Keratinocyte (primary cell): ENCODE measurements at regions not wholly inside any gene's neighbourhood (a gene's known extent, or its start where the extent isn't known, plus 50 kb on each side); places are given as distances from the start of the nearest gene placed in this dataset.

Experiments used
- DNase-seq: peaks from one replicate; pipeline ENCODE4 v3.0.0-alpha.2; 2011; ENCODE audit warnings: low read depth, missing footprints, low spot score
- FAIRE-seq: peaks from 2 replicates; lab custom pipeline; 2011; peaks lifted over from hg19 to GRCh38; lab: Jason Lieb, UNC
- H2AFZ ChIP-seq: 2 replicates; pipeline ENCODE4 v1.6.0; 2012; ENCODE audit warnings: low read length, control low read depth, inconsistent platforms; ENCODE audit not compliant: control insufficient read depth
- H3K27ac ChIP-seq: 2 replicates; pipeline ENCODE4 v1.5.1; 2011; ENCODE audit warnings: low read length; ENCODE audit not compliant: control insufficient read depth, insufficient read depth
- H3K27me3 ChIP-seq: 3 replicates; pipeline ENCODE4 v1.6.0; 2011; ENCODE audit warnings: low read length; ENCODE audit not compliant: control insufficient read depth, insufficient read depth; ENCODE audit errors: extremely low read depth
- H3K36me3 ChIP-seq, 2 experiments: 2 replicates in 1 of 2; 3 replicates in 1 of 2; pipeline ENCODE4 v1.5.1; 2011; ENCODE audit warnings: low read length in 2 of 2, mild to moderate bottlenecking in 1 of 2; ENCODE audit not compliant: control insufficient read depth in 2 of 2, insufficient read depth in 2 of 2; ENCODE audit errors: extremely low read depth in 1 of 2
- H3K4me1 ChIP-seq: 3 replicates; pipeline ENCODE4 v1.5.1; 2011; ENCODE audit warnings: low read length; ENCODE audit not compliant: control insufficient read depth, insufficient read depth; ENCODE audit errors: extremely low read depth
- H3K4me2 ChIP-seq: 3 replicates; pipeline ENCODE4 v1.6.0; 2011; ENCODE audit warnings: low read depth, low read length; ENCODE audit not compliant: control insufficient read depth, insufficient read depth; ENCODE audit errors: extremely low read depth
- H3K4me3 ChIP-seq, 3 experiments: fragments of 200-600 bp in 1 of 3; sonication (generic) in 1 of 3; 2 replicates in 2 of 3; 3 replicates in 1 of 3; pipeline ENCODE4 v1.5.1; 2011 to 2016; ENCODE audit warnings: low read length in 3 of 3, mild to moderate bottlenecking in 3 of 3, control low read depth in 2 of 3, inconsistent platforms in 1 of 3, low read depth in 1 of 3, mixed read lengths in 1 of 3, mixed run types in 1 of 3, moderate library complexity in 1 of 3; ENCODE audit not compliant: control insufficient read depth in 2 of 3, insufficient read depth in 2 of 3; ENCODE audit errors: extremely low read depth in 1 of 3
- H3K79me2 ChIP-seq: 2 replicates; pipeline ENCODE4 v1.6.0; 2012; ENCODE audit warnings: low read length; ENCODE audit not compliant: control insufficient read depth, insufficient read depth
- H3K9ac ChIP-seq: 3 replicates; pipeline ENCODE4 v1.6.0; 2011; ENCODE audit warnings: low read length; ENCODE audit not compliant: control insufficient read depth, insufficient read depth; ENCODE audit errors: extremely low read depth
- H3K9me1 ChIP-seq: 3 replicates; pipeline ENCODE4 v1.6.0; 2011; ENCODE audit warnings: low read length; ENCODE audit not compliant: control insufficient read depth, insufficient read depth; ENCODE audit errors: extremely low read depth
- H3K9me3 ChIP-seq: 2 replicates; pipeline ENCODE4 v1.5.1; 2012; ENCODE audit warnings: low read depth, low read length; ENCODE audit not compliant: control insufficient read depth
- H4K20me1 ChIP-seq: 3 replicates; pipeline ENCODE4 v1.6.0; 2011; ENCODE audit warnings: low read length; ENCODE audit not compliant: control insufficient read depth, insufficient read depth; ENCODE audit errors: extremely low read depth
- EZH2 ChIP-seq: IDR thresholded peaks from one replicate; pipeline ENCODE4 v1.6.1; 2012; ENCODE audit warnings: inconsistent platforms, mild to moderate bottlenecking, low read length, moderate library complexity
- dilution Hi-C: fragments of 300-500 bp; cut with MboI; formaldehyde crosslinking; loops from one replicate; pipeline ENCODE4 v1.7.0; 2020; ENCODE audit warnings: low sequenced_read_pairs; ENCODE audit not compliant: extremely low pct_ligation_motif_present
- TF ChIP-seq, protein P1 (sequence below), 3 experiments: IDR thresholded peaks in 1 of 3; conservative IDR thresholded peaks in 1 of 3; optimal IDR thresholded peaks in 1 of 3; 2 replicates in 2 of 3; 3 replicates in 1 of 3; pipeline versions ENCODE3 to v1.5.1; 2011; ENCODE audit warnings: low read length in 3 of 3, mild to moderate bottlenecking in 3 of 3, moderate library complexity in 2 of 3, control low read depth in 1 of 3, inconsistent platforms in 1 of 3; ENCODE audit not compliant: insufficient read depth in 2 of 3; ENCODE audit errors: extremely low read depth in 1 of 3

DNA sequence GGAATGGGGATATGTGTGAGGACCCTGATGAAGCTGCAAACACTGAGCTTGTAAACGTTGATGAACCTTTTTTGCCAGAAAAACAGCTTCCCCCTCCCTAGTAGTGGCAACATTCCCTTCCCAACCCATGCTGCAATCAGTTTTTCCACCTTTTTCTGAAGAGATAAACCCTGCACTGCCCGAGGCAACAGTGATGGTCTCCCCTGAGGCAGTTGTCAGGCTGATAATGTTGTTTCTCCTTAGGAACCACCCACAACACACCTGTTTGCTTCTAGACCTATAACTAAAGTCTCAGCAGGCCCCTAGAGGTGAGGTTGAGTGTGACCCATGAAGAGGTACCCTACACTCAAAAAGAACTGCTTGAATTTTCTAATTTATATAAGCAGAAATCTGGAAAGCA is 922.4 kb upstream of the ADGRL4 start:
- H3K79me2 ChIP-seq = no peaks in the 10 kb centered on the region
- H3K9ac ChIP-seq = no peak overlapping the region
- TF ChIP-seq, protein P1, sequence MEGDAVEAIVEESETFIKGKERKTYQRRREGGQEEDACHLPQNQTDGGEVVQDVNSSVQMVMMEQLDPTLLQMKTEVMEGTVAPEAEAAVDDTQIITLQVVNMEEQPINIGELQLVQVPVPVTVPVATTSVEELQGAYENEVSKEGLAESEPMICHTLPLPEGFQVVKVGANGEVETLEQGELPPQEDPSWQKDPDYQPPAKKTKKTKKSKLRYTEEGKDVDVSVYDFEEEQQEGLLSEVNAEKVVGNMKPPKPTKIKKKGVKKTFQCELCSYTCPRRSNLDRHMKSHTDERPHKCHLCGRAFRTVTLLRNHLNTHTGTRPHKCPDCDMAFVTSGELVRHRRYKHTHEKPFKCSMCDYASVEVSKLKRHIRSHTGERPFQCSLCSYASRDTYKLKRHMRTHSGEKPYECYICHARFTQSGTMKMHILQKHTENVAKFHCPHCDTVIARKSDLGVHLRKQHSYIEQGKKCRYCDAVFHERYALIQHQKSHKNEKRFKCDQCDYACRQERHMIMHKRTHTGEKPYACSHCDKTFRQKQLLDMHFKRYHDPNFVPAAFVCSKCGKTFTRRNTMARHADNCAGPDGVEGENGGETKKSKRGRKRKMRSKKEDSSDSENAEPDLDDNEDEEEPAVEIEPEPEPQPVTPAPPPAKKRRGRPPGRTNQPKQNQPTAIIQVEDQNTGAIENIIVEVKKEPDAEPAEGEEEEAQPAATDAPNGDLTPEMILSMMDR (optimal IDR thresholded peaks at IDR 0.05 in 1 of 3, IDR thresholded peaks at IDR 0.05 in 1 of 3, conservative IDR thresholded peaks at IDR 0.05 in 1 of 3; ENCODE audit: extremely low read depth in 1 of 3, insufficient read depth in 2 of 3, low read length in 3 of 3) = no peak
- TF ChIP-seq EZH2 = no peak
- H3K27me3 ChIP-seq = no peaks in the 10 kb centered on the region
- dilution Hi-C loops = no loop called here
- H3K36me3 ChIP-seq = no peaks in the 10 kb centered on the region
- H3K4me1 ChIP-seq = no peaks in the 10 kb centered on the region
- DNase-seq (no peak), FAIRE-seq (no peak)
- H3K4me3 ChIP-seq = no peak overlapping the region
- no peaks in the 10 kb centered on the region for H3K9me1 ChIP-seq
- no peak overlapping the region for H3K27ac ChIP-seq
- no peaks in the 10 kb centered on the region for H4K20me1 ChIP-seq
- no peak overlapping the region for H2AFZ ChIP-seq
- no peaks in the 10 kb centered on the region for H3K9me3 ChIP-seq
- no peak overlapping the region for H3K4me2 ChIP-seq

DNA sequence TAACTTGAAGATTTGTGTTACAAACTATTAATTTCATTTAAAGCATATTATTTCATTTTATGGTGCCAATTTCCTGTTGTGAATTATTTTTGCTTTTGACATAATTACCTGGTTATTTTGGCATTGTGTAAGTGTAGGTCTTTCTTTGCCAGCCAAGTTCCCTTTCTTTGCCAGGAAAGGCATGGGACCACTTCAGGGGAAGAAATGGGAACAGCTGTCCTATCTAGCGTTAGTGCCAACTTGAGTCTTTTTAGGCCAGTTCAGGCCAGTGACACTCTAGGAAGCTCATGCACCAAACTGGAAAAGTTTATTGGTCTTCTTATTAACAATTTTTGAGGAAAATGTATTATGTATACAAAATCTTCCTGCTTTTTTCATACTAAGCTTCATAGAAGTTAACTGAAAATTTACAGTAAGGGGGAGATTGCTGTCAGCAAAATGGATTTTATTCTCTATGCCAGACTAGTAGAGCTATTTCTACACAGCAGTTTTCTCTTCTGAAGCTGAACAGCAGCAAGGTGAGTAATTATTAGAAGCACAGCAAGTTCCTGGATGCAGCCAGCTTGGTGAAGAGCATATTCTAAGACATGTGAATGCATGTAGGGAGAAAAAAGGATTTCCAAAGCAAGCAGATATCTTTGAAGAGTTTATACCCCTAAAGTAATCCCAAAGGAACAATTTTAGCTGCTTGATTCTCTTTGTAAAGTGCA is 914.6 kb upstream of the ADGRL4 start:
- Histone ChIP-seq H3K4me3 (no peak overlapping the region), H3K27ac (no peak overlapping the region), H3K9ac (no peak overlapping the region), H3K4me1 (no peaks in the 10 kb centered on the region), H2AFZ (no peak overlapping the region), H3K36me3 (no peaks in the 10 kb centered on the region), H3K9me1 (no peaks in the 10 kb centered on the region), H3K79me2 (no peaks in the 10 kb centered on the region), H4K20me1 (no peaks in the 10 kb centered on the region), H3K9me3 (no peaks in the 10 kb centered on the region), H3K27me3 (no peaks in the 10 kb centered on the region), H3K4me2 (no peak overlapping the region)
- dilution Hi-C loops = no loop called here
- no peak for FAIRE-seq
- DNase-seq = no peak
- TF ChIP-seq, protein P1 (optimal IDR thresholded peaks at IDR 0.05 in 1 of 3, IDR thresholded peaks at IDR 0.05 in 1 of 3, conservative IDR thresholded peaks at IDR 0.05 in 1 of 3; ENCODE audit: extremely low read depth in 1 of 3, insufficient read depth in 2 of 3, low read length in 3 of 3) = no peak
- TF ChIP-seq EZH2 = no peak
